ENCODE measurements at regions not wholly inside any gene's neighbourhood (a gene's known extent, or its start where the extent isn't known, plus 50 kb on each side); places are given as distances from the start of the nearest gene placed in this dataset.
"Not testable (repeated sequence)": the region's sequence is repeated elsewhere in the genome, so short reads cannot be mapped to it uniquely, and the experiment has no call there.

- DNase-seq (ENCODE audit: low read depth in 2 of 2) = no peak
These were observed 162.5 kb downstream of the SOX3 start for GRCh38 chrX:140342410-140342809.

GRCh38 chrX:140337263-140337662 is 167.6 kb downstream of the SOX3 start:
- DNase-seq (ENCODE audit: low read depth in 2 of 2) = no peak

GRCh38 chrX:140318296-140318695 is 186.6 kb downstream of the SOX3 start:
- no peak for DNase-seq (ENCODE audit: low read depth in 2 of 2)

- DNase-seq (ENCODE audit: low read depth in 2 of 2) = no peak
These were observed 187.4 kb downstream of the SOX3 start for GRCh38 chrX:140317462-140317861.

- DNase-seq (ENCODE audit: low read depth in 2 of 2) = no peak
These were observed 205.7 kb downstream of the SOX3 start for GRCh38 chrX:140298960-140299825.

GRCh38 chrX:140297273-140297672 is 207.6 kb downstream of the SOX3 start:
- no peak for DNase-seq (ENCODE audit: low read depth in 2 of 2)

- no peak for DNase-seq (ENCODE audit: low read depth in 2 of 2)
These were observed 211.9 kb downstream of the SOX3 start for GRCh38 chrX:140292961-140293360.

- DNase-seq (ENCODE audit: low read depth in 2 of 2) = no peak
These were observed 212.7 kb downstream of the SOX3 start for GRCh38 chrX:140292188-140292587.

- peak in 1 of 2 experiments; percentile 3 for DNase-seq (ENCODE audit: low read depth in 2 of 2)
These were observed 229.9 kb downstream of the SOX3 start for GRCh38 chrX:140274811-140275525.

- no peak for DNase-seq (ENCODE audit: low read depth in 2 of 2)
These were observed 230.9 kb downstream of the SOX3 start for GRCh38 chrX:140273921-140274320.

GRCh38 chrX:140250391-140250790 is 254.5 kb downstream of the SOX3 start:
- no peak for DNase-seq (ENCODE audit: low read depth in 2 of 2)

- no peak for DNase-seq (ENCODE audit: low read depth in 2 of 2)
These were observed 255.8 kb downstream of the SOX3 start for GRCh38 chrX:140249088-140249487.

- DNase-seq (ENCODE audit: low read depth in 2 of 2) = no peak
These were observed 263.9 kb upstream of the CXorf66 start for GRCh38 chrX:140229191-140229590.

GRCh38 chrX:140226037-140226436 is 260.7 kb upstream of the CXorf66 start:
- DNase-seq (ENCODE audit: low read depth in 2 of 2) = not testable (repeated sequence)

GRCh38 chrX:140215894-140216293 is 250.6 kb upstream of the CXorf66 start:
- DNase-seq (ENCODE audit: low read depth in 2 of 2) = not testable (repeated sequence)

GRCh38 chrX:140214518-140214917 is 249.2 kb upstream of the CXorf66 start:
- DNase-seq (ENCODE audit: low read depth in 2 of 2) = not testable (repeated sequence)

GRCh38 chrX:140206657-140207056 is 241.3 kb upstream of the CXorf66 start:
- no peak for DNase-seq (ENCODE audit: low read depth in 2 of 2)

GRCh38 chrX:140190441-140191108 is 225.3 kb upstream of the CXorf66 start:
- no peak for DNase-seq (ENCODE audit: low read depth in 2 of 2)

GRCh38 chrX:140180585-140180984 is 215.3 kb upstream of the CXorf66 start:
- DNase-seq (ENCODE audit: low read depth in 2 of 2) = peak; percentile 39 to 51

GRCh38 chrX:140177821-140178220 is 212.5 kb upstream of the CXorf66 start:
- no peak for DNase-seq (ENCODE audit: low read depth in 2 of 2)

GRCh38 chrX:140172401-140172800 is 207.1 kb upstream of the CXorf66 start:
- no peak for DNase-seq (ENCODE audit: low read depth in 2 of 2)

- DNase-seq (ENCODE audit: low read depth in 2 of 2) = no peak
These were observed 202.2 kb upstream of the CXorf66 start for GRCh38 chrX:140167551-140167950.
